H1 (cell line): ENCODE measurements at regions not wholly inside any gene's neighbourhood (a gene's known extent, or its start where the extent isn't known, plus 50 kb on each side); places are given as distances from the start of the nearest gene placed in this dataset.

Experiments used
- ASH2L ChIP-seq: fragments of 200-600, 300-600 bp; sonication (generic); IDR thresholded peaks from one replicate; pipeline ENCODE4 v1.7.1; 2017; ENCODE audit warnings: low read length
- BACH1 ChIP-seq: IDR thresholded peaks from 2 replicates; pipeline ENCODE4 v1.6.1; 2012; ENCODE audit warnings: low read length, improper control_type of control experiment
- CTCF ChIP-seq, 3 experiments: IDR thresholded peaks; 1 replicate in 2 of 3; 2 replicates in 1 of 3; pipeline versions ENCODE4 v1.5.1 to v1.6.1; 2011; ENCODE audit warnings: low read length in 3 of 3, mild to moderate bottlenecking in 3 of 3, inconsistent platforms in 2 of 3, low read depth in 1 of 3, moderate library complexity in 1 of 3; ENCODE audit not compliant: insufficient read depth in 1 of 3; ENCODE audit errors: control extremely low read depth in 1 of 3
- GTF2F1 ChIP-seq: IDR thresholded peaks from 2 replicates; pipeline ENCODE4 v1.6.1; 2012; ENCODE audit warnings: low read depth, low read length, improper control_type of control experiment, borderline replicate concordance
- POLR2A ChIP-seq, 2 experiments: IDR thresholded peaks; 1 replicate in 1 of 2; 2 replicates in 1 of 2; pipeline ENCODE4 v1.6.1; 2011; ENCODE audit warnings: low read depth in 2 of 2, low read length in 2 of 2, mild to moderate bottlenecking in 2 of 2; ENCODE audit errors: control extremely low read depth in 1 of 2
- RAD21 ChIP-seq, 2 experiments: IDR thresholded peaks in 1 of 2; conservative IDR thresholded peaks in 1 of 2; 2 replicates each; pipeline ENCODE4 v1.6.1; 2011; ENCODE audit warnings: low read depth in 2 of 2, low read length in 2 of 2, improper control_type of control experiment in 1 of 2, inconsistent platforms in 1 of 2, mild to moderate bottlenecking in 1 of 2, moderate library complexity in 1 of 2
- USF2 ChIP-seq: IDR thresholded peaks from 2 replicates; pipeline ENCODE4 v1.6.1; 2011; ENCODE audit warnings: low read length, improper control_type of control experiment

GRCh38 chr22:47944941-47945340, 1182.5 kb downstream of the TBC1D22A start:
- TF ChIP-seq POLR2A (IDR thresholded peaks at IDR 0.05; ENCODE audit: control extremely low read depth in 1 of 2, low read depth in 2 of 2, low read length in 2 of 2) (no peak), CTCF (IDR thresholded peaks at IDR 0.05; ENCODE audit: control extremely low read depth in 1 of 3, insufficient read depth in 1 of 3, low read depth in 1 of 3, low read length in 3 of 3) (no peak), BACH1 (no peak), GTF2F1 (no peak), ASH2L (no peak), USF2 (no peak), RAD21 (IDR thresholded peaks at IDR 0.05 in 1 of 2, conservative IDR thresholded peaks at IDR 0.05 in 1 of 2; ENCODE audit: low read depth in 2 of 2, low read length in 2 of 2) (no peak)
